Suprapubic skin (tissue), 4 donors: ENCODE measurements at regions not wholly inside any gene's neighbourhood (a gene's known extent, or its start where the extent isn't known, plus 50 kb on each side); places are given as distances from the start of the nearest gene placed in this dataset.
"Not testable (repeated sequence)": the region's sequence is repeated elsewhere in the genome, so short reads cannot be mapped to it uniquely, and the experiment has no call there.

Experiments used
- DNase-seq, 2 donors: peaks; one replicate each; pipeline ENCODE4 v3.0.0-alpha.2; 2019; ENCODE audit warnings: low spot score in 2 of 2
- H3K27ac ChIP-seq: fragments of 200-600 bp; sonication (generic); one replicate; pipeline ENCODE4 v1.5.1; 2019
- H3K27me3 ChIP-seq: fragments of 200-600 bp; sonication (generic); one replicate; pipeline ENCODE4 v1.5.1; 2019
- H3K36me3 ChIP-seq: fragments of 200-600 bp; sonication (generic); one replicate; pipeline ENCODE4 v1.5.1; 2019
- H3K4me1 ChIP-seq: fragments of 200-600 bp; sonication (generic); one replicate; pipeline ENCODE4 v1.5.1; 2019
- H3K4me3 ChIP-seq: fragments of 200-600 bp; sonication (generic); one replicate; pipeline ENCODE4 v1.5.1; 2019; ENCODE audit warnings: mild to moderate bottlenecking
- H3K9me3 ChIP-seq: fragments of 200-600 bp; sonication (generic); one replicate; pipeline ENCODE4 v1.5.1; 2019
- EP300 ChIP-seq: sonication (generic); formaldehyde crosslinking; IDR thresholded peaks from one replicate; pipeline ENCODE4 v1.6.1; 2017; ENCODE audit warnings: antibody characterized with exemption
- POLR2A ChIP-seq, 2 donors: fragments of 450-650 bp; IDR thresholded peaks; one replicate each; pipeline ENCODE4 v1.6.1; 2017; ENCODE audit warnings: antibody characterized with exemption in 2 of 2, mild to moderate bottlenecking in 2 of 2, moderate library complexity in 2 of 2
- POLR2AphosphoS5 ChIP-seq, 3 donors: sonication (generic); formaldehyde crosslinking; IDR thresholded peaks; one replicate each; pipeline ENCODE4 v1.6.1; 2017; ENCODE audit warnings: antibody characterized with exemption in 3 of 3
- WGBS: methylation state at CpG from one replicate; pipeline ENCODE4 v1.1.5; 2018; 5-methylcytosine and 5-hydroxymethylcytosine counted together
- TF ChIP-seq, protein P1 (sequence below), 2 donors: fragments of 200-600 bp in 1 of 2; fragments of 450-650 bp in 1 of 2; sonication (generic) in 1 of 2; IDR thresholded peaks; one replicate each; pipeline ENCODE4 v1.5.1; 2016 to 2019; ENCODE audit warnings: antibody characterized with exemption in 2 of 2, mild to moderate bottlenecking in 1 of 2, moderate library complexity in 1 of 2

DNA sequence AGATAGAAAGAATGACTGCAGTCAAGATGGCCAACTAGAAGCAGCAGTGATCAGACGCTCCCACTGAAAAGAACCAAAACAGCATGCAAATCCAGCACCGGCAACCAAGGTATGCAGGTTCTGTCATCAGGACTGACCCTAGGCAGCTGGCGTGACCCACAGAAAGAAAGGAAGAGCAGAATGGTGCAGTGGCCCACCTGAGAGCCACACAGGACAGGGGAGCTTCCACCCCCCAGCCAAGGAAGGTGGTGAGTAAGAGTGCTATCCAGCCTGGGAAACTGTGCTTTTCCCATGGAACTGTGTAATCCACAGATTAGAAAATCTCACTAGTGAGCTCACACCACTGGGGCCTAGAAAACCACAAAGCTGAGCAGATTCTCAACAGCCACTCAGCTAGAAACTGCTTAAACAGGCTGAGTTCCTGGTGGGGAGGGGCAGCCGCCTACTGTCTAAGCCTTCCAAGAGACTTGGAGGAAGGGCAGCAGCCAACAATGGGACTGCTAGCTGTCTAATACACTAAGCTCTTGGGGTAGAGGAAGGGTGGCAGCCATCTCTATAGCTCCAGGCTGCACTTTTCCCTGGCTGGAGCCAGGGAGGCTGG, 127.9 kb downstream of the EVA1A start:
- H3K9me3 ChIP-seq = no peaks in the 10 kb centered on the region
- 81% methylated on average over 4 of the region's 4 CpGs for WGBS
- H3K27ac ChIP-seq = no peak overlapping the region
- no peak overlapping the region for H3K4me3 ChIP-seq
- DNase-seq = no peak
- no peaks in the 10 kb centered on the region for H3K4me1 ChIP-seq
- no peaks in the 10 kb centered on the region for H3K36me3 ChIP-seq
- H3K27me3 ChIP-seq = peaks cover 8% of the 10 kb centered on the region
- no peak for TF ChIP-seq POLR2AphosphoS5 (IDR thresholded peaks at IDR 0.05)
- TF ChIP-seq POLR2A (IDR thresholded peaks at IDR 0.05) = no peak
- TF ChIP-seq, protein P1, sequence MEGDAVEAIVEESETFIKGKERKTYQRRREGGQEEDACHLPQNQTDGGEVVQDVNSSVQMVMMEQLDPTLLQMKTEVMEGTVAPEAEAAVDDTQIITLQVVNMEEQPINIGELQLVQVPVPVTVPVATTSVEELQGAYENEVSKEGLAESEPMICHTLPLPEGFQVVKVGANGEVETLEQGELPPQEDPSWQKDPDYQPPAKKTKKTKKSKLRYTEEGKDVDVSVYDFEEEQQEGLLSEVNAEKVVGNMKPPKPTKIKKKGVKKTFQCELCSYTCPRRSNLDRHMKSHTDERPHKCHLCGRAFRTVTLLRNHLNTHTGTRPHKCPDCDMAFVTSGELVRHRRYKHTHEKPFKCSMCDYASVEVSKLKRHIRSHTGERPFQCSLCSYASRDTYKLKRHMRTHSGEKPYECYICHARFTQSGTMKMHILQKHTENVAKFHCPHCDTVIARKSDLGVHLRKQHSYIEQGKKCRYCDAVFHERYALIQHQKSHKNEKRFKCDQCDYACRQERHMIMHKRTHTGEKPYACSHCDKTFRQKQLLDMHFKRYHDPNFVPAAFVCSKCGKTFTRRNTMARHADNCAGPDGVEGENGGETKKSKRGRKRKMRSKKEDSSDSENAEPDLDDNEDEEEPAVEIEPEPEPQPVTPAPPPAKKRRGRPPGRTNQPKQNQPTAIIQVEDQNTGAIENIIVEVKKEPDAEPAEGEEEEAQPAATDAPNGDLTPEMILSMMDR (IDR thresholded peaks at IDR 0.05) = no peak
- no peak for TF ChIP-seq EP300

GRCh38 chr2:75431763-75432162, 129.0 kb downstream of the EVA1A start:
- TF ChIP-seq, protein P1 (IDR thresholded peaks at IDR 0.05) = no peak
- TF ChIP-seq EP300 = no peak
- no peak for TF ChIP-seq POLR2A (IDR thresholded peaks at IDR 0.05)
- no peak for TF ChIP-seq POLR2AphosphoS5 (IDR thresholded peaks at IDR 0.05)
- Histone ChIP-seq H3K4me3 (no peak overlapping the region), H3K27ac (no peak overlapping the region), H3K36me3 (no peaks in the 10 kb centered on the region), H3K4me1 (no peaks in the 10 kb centered on the region), H3K27me3 (peaks cover 8% of the 10 kb centered on the region), H3K9me3 (no peaks in the 10 kb centered on the region)
- no peak for DNase-seq
- WGBS = 62% methylated on average over 1 of the region's 1 CpG

GRCh38 chr2:75431276-75431675, 129.5 kb downstream of the EVA1A start:
- H3K36me3 ChIP-seq = no peaks in the 10 kb centered on the region
- peaks cover 8% of the 10 kb centered on the region for H3K27me3 ChIP-seq
- TF ChIP-seq POLR2AphosphoS5 (IDR thresholded peaks at IDR 0.05) = no peak
- WGBS = 93% methylated on average over 1 of the region's 1 CpG
- H3K4me1 ChIP-seq = no peaks in the 10 kb centered on the region
- DNase-seq = no peak
- no peak overlapping the region for H3K27ac ChIP-seq
- H3K4me3 ChIP-seq = no peak overlapping the region
- H3K9me3 ChIP-seq = no peaks in the 10 kb centered on the region

DNA sequence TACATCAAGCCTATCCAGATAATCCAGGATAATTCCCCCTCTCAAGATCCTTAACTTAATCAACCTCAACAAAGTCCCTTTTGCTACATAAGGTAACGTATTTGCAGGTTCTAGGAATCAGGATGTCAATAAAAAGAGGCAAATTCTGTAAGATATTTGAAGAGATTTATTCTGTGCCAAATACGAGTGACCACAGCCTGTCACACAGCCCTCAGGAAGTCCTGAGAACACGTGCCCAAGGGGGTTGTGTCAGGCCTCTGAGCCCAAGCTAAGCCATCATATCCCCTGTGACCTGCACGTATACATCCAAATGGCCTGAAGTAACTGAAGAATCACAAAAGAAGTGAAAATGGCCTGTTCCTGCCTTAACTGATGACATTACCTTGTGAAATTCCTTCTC, 130.3 kb downstream of the EVA1A start:
- not testable (repeated sequence) for DNase-seq, H3K4me3 ChIP-seq, H3K27ac ChIP-seq, H3K4me1 ChIP-seq, H3K36me3 ChIP-seq, H3K27me3 ChIP-seq, H3K9me3 ChIP-seq
- WGBS = 81% methylated on average over 4 of the region's 4 CpGs

DNA sequence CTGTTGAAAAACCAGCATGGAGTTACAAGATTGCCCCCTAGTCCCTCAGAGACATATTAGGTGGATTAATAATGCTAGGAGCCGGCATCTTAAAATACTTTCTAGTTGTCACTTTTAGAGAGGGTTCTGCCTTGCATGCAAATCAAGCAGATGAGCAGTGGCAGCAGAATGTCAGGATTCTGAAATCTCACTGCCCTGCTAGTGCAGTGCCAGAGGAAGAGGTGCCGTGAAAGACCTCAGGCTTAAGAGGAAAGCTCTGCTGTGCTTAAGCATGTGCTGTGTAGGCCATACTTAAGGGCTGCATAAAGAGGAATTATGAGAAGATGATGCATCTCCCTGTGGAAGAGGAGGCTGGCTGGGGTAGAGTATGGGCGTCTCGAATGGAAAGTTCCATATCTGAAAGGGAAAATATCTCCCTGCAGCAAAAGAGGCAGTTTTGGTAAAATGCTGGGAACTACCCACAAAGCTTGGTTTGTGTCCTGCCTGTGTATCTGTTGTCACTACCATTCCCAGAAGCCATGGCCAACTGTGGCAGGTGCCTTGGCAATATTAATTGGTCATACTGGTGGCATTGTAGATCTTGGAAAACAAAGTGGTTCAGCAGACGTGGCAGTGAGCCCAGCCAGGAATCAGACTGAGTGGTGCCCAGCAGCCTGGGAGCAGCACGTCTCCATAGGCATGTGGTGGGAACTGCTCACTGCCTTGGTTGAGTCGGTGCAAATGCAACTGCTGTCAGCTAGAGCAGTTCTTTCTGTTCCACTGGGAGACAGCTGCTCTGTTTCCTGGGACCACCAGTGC, 131.9 kb downstream of the EVA1A start:
- no peaks in the 10 kb centered on the region for H3K4me1 ChIP-seq
- TF ChIP-seq POLR2A (IDR thresholded peaks at IDR 0.05) (no peak), EP300 (no peak), POLR2AphosphoS5 (IDR thresholded peaks at IDR 0.05) (no peak)
- TF ChIP-seq, protein P1 (IDR thresholded peaks at IDR 0.05) = no peak
- no peak overlapping the region for H3K27ac ChIP-seq
- DNase-seq = no peak
- no peaks in the 10 kb centered on the region for H3K36me3 ChIP-seq
- 66% methylated on average over 7 of the region's 7 CpGs for WGBS
- H3K4me3 ChIP-seq = no peak overlapping the region
- H3K9me3 ChIP-seq = no peaks in the 10 kb centered on the region
- H3K27me3 ChIP-seq = peaks cover 8% of the 10 kb centered on the region

DNA sequence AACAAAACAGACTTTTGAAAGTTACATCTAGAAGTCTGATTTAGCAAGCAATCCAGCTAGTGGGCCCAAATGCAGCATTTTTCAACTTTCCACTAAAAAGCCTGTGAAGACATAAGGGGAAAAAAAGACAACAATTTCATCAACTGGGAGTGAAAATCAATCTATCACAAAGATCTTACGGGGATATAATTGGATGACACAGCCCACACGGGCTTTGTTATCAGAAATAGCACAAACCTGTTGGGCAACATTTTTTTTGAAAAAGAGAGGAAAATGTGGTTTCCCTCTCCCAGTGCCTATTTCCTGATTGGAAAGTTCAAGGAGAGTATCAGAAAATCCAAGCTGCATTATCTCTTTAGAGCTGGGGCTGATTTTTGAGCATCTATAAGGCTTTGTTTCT, 132.7 kb downstream of the EVA1A start:
- H3K4me1 ChIP-seq = no peaks in the 10 kb centered on the region
- DNase-seq = no peak
- no peak overlapping the region for H3K4me3 ChIP-seq
- TF ChIP-seq POLR2AphosphoS5 (IDR thresholded peaks at IDR 0.05) = no peak
- TF ChIP-seq, protein P1 (IDR thresholded peaks at IDR 0.05) = no peak
- no peak for TF ChIP-seq EP300
- TF ChIP-seq POLR2A (IDR thresholded peaks at IDR 0.05) = no peak
- H3K27me3 ChIP-seq = peaks cover 8% of the 10 kb centered on the region
- 19% methylated on average over 2 of the region's 2 CpGs for WGBS
- H3K36me3 ChIP-seq = no peaks in the 10 kb centered on the region
- no peaks in the 10 kb centered on the region for H3K9me3 ChIP-seq
- H3K27ac ChIP-seq = no peak overlapping the region
